HG02884 (cell line): ENCODE measurements at regions not wholly inside any gene's neighbourhood (a gene's known extent, or its start where the extent isn't known, plus 50 kb on each side); places are given as distances from the start of the nearest gene placed in this dataset.

ENCODE experiments used
- ATAC-seq: cut with Tn5 transposase; IDR thresholded peaks from one replicate; pipeline ENCODE4 v1.9.1; 2021; ENCODE audit warnings: mild to moderate bottlenecking, moderate library complexity; ENCODE audit not compliant: unreplicated experiment

DNA sequence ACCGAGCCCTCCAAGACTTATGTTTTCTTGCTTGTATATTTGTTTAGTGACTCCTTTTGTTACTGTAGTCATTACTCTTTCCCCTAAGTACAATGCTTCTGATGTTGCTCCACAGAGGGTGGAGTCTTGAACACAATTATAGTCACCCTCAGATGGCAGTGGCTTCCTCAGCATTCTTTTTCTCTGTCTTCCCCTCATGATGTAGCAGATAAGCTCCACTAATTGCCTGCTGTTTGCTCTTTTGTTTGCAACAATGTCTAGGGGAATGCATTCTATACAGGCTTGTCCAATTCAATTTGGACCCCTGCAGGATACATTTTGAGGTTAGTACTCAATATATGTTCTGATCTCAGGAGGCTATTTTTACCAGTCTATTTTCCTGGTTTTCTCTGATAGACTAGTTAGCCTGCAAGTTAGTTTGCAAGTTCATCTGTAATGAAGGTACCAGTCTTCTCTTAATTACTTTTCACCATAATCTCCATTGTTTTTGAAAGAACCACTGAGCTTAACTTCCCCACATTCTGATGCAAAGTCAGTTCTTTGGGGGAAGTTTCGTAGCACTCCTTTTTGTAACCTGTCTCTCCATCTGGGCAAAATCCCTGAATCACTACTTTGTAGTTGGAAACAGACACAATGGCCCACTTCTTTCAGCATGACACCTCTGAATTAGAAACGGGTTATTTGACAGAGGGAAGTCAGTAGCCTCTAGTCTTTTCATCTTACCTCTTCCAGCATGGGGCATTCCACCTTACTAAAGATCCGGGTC is 1509.2 kb downstream of the CDH11 start:
- ATAC-seq = no peak

DNA sequence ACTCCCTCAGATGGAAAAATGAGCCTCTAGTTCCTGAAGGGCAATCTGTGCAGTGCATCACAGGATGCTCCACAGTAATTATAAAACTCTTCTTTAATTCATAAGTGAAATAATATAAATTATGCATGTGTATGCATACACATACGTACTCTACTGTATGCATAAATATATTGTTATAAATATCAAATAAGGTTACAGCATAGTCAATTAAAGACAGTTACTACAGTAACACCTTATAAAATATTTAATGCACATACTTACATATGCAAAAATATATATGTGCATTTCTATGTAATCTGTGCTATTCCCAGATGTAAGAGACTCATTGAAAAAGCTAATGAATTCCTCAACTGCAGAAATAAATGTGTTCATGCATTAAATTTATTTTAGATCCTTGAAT is 1515.1 kb downstream of the CDH11 start:
- ATAC-seq = no peak

DNA sequence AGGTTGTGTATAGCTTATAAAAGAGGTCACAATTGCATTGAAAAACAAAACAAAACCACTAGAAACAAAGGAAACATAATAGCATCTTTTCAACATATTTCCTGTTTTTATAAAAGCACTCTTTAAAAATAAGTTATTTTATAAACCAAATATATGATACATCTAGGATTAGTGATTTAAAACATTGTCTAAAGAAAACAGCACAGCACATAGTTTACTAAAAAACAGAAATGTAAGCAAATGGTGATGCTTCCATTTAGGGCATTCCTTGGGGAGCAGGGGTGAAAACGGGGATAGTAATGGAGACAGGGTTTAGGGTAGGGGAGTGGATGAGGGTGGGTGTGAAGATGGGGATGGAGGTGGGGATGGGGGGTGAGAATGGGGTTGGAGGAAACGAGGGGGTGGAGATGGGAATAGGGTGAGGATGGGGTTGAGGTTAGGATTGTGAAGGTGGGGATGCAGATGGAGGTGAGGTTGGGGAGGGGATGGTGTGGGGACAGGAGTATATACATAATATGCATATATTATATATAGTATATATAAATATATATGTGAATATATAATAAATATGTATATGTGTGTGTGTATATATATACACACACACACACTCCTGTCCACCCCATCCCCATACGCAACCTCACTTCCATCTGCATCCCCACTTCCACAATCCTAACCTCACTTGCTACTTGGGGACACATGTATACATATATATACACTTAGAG is 1519.5 kb downstream of the CDH11 start:
- no peak for ATAC-seq

DNA sequence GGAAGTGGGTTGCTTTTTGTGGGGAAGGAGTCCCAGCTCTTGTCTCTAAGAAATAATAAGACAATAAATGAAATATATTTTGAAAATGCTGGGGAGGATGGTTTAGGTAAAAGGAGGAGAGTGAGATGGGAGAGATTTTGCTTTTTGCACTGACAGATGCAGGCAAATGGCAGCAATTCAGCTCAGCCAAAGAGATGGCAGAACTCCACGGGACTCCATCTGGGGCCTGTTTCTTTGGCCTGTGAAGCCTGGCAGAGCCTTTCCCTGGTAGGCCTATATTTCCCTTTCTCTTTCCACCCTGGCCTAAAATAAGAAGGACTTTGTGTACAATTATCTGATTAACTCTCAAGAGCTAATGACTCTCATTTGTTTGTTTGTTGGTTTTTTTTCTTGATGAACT is 1525.1 kb downstream of the CDH11 start:
- no peak for ATAC-seq

DNA sequence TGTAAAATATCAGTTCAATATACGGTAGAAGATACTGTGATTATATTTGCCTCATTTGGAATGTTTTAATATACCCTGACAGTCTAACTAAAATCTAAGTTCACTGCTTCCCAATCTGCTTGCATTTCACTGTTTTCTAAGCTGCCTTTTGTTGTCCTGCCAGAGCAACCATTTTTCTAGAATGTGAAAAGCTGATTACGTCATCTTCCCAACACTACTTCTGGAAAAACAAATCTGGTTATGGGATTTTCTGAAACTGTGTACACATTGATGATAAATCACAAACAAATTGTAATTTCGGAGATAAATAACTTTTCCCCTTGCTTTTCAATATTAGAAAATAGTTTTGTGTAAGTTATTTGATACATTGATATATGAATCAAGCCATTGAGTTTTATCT is 1529.0 kb downstream of the CDH11 start:
- no peak for ATAC-seq

DNA sequence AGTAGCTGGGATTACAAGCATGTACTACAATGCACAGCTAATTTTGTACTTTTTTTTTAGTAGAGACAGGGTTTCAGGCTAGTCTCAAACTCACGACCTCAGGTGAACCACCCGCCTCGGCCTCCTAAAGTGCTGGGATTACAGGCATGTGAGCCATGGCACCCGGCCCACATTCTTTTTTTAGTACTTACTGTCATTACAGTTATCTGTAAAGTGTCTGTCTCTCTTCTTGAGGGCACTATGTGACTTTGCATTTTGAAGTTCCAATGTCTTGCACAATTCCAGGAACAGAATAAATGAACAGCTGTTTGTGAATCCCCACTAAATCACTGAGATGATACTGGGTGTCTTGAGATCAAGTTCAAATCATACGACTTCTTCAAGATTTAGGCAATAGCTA is 1540.3 kb downstream of the CDH11 start:
- no peak for ATAC-seq

DNA sequence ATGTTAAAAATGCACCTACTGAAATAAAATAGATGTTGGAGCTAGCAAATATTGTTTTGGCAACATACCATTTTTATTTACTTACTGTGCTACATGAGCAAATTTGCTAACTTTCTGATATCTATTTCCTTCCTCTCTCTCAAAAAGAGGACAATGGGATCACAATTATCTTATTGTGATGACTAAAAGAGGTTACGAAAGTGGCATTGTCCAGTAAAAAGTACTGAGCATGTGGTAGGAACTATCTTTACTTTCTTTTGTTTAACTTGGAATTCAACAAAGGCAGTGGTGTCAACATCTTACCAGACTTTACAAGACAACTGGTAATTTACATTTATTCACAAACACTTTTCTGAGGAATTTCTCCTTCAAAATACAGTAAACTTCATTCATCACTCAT is 1542.6 kb upstream of the CDH8 start:
- no peak for ATAC-seq

DNA sequence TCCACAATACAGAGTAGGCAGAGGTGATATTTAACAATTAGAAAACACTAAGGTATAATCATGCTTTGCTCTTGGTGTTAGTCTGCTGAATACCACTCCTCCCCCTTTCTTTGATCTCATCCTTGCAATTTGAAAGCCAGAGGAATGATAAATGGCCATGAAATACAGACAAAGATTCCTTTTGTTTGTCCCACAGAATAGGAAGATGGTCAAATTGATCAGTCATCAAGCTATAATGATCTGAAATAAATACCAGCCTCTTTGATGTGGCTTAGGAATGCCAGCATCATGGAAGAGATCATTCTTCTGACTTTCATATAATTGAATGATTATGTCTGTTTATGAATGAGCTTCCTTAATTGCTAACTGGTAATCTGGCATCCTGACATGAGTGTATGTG is 1541.7 kb upstream of the CDH8 start:
- ATAC-seq = no peak

DNA sequence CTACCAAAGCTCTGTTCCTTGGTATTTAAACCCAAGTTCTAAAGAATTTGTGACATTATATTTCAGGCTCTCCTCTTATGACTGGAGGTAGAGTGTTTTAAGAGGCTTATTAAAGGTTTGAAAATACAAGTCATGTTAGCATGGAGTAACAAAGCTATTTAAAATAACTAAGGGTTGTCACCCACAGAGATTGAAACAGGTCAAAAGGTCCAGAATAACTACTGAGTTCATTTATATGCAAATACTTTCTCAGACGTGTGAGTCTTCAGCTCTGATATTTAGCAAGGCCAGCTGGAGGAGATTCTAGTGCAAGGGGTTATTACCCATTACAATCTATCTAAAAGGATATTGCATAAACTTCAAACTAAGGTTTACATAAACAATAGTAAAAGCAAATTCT is 1538.8 kb upstream of the CDH8 start:
- no peak for ATAC-seq

DNA sequence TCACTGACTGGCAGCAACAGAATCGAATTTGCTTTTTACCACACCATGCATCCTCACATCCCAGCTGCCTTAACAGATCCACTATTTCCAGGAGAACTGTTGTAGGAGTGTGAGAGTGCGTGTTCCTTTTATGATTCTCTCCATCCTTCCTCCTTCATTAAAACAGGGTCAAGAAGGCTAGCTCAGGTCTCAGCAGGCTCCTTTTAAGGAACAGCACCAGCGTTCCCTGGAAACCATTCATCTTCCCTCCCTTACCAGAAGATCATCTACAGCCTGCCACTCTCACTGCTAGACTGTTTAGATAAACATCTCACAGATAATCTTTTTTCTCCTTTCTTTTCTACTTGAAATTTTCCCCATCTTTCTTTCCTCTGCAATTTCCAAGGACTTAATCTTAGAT is 1531.9 kb upstream of the CDH8 start:
- ATAC-seq = no peak

DNA sequence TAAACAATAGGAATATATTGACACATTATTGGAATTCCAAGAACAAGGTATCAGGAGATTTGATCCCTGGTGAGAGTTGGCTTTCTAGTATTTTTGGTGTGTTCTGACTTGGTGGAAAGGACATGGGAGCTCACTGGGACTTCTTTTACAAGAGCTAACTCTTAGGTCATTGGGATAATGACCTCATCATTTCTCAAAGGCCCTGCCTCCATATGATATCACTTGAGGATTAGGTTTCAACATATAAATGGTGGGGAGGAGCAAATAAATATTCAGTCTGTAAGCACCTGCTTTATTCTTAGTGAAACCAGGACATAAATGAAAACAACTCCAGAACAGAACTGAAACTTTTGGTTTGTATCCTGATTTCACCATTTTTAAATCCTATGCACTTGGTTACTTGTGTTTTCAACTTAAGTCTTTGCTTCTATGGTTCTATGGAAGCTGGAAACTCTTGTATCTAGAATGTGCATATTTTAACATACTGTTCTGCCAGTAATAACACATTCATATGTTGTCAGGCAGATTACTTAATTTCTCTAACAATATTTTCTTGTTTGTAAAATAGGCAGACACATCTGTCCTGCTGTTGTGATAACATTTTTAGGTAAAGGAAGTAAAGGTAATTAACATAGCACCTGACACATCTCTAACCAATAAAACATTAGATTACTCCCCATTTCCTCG is 1527.7 kb upstream of the CDH8 start:
- ATAC-seq = no peak

DNA sequence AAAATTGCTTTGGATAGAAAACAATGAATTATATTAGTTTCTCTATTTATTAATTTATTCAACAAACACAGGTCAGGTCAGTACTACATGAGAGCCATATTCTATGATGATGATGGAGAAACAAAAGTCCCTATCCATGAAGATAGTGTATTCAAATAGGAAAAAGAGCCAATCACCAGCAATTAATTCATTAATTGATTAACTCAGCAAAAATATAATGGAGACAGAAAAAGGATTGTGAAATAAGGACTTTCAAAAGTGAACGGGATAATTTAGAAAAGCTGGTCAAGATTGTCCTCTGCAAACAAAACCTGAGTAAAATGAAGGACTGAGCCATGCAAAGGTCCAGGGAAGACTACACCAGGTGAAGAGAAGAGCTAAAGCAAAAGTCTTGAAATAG is 1517.7 kb upstream of the CDH8 start:
- ATAC-seq = no peak

DNA sequence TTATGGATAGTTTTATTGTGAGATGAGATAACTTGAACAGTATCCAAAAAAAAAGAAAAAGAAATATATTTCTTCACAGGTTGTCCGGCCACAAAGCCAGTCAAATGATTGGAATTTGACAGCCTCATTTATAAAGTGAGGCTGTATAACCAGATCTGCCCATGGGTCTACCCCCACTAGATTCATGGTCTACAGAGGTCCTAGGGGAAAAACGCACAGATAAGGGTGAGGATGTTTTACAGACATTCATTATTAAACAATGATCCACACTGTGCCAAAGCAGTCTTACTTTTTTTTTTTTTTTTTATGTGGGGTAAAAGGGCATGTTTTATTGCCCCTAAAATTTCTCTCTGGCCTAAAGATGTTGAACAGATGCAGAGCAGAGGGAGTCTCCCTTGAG is 1503.0 kb upstream of the CDH8 start:
- no peak for ATAC-seq

DNA sequence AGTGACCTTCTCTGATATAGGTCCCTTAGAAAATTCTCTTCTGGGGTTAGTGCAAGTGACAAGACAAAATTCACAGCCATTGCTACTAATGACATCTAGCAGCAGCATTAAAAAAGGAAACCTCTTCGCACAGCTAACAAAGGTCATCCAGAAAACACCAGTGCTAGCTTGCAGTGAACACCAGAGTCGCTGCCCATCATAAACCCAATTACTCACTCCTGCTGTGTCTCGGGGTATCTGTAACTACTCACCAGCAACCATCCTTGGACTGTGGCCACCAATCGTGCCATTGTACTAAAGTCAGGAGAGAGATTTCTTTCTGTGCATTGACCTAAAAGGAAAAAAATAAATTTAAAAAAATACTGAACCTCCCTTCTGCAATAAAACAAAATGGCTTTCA is 1494.7 kb upstream of the CDH8 start:
- ATAC-seq = no peak

DNA sequence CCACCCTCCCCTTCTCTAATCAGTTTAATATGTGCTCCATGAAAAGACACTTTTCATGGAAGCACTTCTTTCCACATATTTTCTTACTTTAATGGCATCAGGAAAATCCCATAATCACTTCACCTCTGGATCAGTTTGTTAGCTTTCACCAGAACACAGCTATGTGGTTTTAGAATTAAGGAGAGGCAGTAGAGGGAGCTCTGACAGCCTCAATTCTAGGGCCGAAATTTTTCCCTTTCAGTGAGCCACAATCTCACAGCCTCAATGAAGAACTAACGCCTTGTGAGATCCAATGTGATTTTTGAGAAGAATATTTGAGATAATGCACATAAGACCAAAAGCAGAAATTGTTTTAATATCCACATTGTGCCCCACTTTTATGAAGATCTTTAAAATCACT is 1494.0 kb upstream of the CDH8 start:
- ATAC-seq = no peak

DNA sequence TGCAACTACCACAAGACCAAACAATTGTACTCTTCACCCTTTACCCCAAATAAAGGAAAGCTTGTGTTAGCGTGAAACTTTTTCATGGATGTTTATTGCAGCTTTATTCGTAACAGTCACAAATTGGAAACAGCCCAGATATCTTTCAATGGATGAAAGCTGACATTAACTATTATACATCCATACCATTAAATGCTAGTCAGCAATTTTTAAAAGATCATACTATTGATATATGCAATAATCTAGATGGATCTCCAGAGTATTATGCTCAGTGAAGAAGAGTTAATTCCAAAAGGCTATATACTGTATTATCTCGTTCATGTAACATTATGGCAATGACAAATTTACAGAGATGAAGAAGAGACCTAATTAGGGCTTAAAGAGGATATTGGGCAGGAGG is 1491.2 kb upstream of the CDH8 start:
- no peak for ATAC-seq

DNA sequence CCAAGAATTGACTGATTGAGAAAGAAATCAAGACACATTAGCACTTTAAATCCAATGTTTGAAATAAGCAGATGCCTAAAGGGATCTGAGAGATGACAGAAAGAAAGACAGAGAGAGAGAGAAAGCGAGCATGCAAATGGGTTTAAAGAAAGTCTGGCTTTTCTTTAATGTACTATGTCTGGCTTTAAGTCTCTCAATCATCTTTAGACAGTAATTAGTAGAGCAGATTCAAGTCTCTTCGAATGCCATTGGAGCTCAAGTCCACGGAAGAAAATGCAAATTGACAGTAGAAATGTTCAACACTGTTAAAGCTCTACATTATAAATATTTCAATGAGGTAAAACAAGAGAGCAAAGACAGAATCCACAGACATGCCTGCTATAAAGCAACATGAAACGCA is 1480.2 kb upstream of the CDH8 start:
- ATAC-seq = no peak

DNA sequence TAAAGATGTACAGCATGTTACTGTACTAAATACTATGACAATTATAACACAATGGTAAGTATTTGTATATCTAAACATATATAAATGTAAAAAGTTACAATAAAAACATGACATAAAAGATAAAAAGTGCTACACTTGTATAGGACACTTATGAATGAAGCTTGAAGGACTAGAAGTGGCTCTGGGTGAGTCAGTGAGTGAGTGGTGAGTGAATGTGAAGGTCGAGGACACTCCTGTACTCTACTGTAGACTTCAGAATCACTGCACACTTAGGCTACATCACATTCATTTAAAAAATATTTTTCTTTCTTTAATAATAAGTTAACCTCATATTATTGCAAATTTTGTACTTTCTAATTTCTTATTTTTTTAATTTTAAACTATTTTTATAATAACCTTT is 1476.7 kb upstream of the CDH8 start:
- ATAC-seq = no peak

DNA sequence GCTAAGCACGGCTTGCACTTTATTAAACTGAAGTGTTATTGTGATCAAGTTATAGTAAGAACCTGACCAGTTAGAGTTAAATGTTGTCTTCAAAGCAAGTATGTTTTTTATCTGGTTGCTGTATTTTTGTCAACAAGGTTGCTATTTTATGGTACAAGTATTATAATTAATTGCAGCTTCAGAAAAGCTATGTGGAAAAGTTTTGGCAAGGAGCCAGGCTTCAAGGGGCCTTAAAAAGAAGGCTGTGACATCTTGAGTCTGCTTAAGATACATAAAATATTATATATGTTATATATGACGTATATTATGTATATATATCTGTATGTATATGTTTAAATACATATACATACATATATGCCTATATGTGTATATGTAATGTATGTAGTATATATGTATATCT is 1461.2 kb upstream of the CDH8 start:
- no peak for ATAC-seq

DNA sequence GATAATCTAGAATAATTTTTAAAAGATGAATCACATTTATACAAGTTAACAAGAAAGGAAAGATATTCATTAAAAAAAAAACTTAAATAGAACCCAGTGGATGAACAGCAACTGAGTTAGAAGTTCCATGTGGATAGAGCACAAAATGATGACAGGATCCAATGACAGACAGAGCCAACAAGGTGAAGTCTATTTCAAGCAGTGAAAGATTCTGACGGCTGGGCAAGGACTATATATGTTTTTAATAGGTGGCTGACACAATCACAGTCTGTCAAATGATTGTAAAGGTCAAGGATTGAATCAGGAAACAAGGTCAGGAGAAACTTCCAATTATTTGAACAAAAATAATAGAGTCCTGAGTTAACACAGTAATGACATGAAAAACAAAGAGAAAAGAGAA is 1460.0 kb upstream of the CDH8 start:
- no peak for ATAC-seq

DNA sequence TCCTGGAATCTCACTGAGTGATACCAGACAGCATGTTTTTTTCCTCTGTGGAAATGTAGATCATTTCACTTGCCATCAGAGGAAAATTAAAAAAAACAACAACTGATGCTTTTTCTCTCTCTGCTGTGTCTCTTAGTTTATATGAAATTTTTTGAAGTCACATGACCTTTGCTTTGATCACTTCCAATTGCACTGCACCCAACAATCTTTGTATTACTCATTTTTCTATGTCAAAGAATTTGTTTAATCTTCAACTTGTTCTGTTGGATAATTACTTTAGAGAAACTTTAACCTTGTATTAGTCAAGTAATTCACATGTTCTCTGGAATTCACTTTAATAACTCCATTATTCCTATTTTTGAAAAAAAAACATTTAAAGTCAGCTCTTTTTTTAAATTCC is 1452.7 kb upstream of the CDH8 start:
- no peak for ATAC-seq

DNA sequence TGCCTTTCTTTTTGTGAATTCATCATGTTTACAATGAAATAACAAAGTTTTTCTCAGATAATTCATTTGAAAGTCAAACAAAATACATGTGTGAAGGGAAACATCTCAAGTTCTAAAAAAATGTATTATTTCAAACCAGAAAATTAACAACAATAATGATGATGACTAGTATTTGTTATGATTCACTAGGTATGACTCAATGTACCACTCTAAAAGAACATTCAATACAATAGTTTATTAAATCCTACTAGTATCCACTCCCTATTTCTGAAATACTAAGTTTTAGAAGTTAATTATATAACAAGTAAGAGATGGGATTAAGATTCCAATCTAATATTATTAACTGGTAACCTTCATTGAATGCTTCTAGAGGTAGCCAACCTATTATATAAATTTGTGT is 1444.8 kb upstream of the CDH8 start:
- ATAC-seq = no peak
